Left lung (tissue), 4 donors: ENCODE measurements at regions not wholly inside any gene's neighbourhood (a gene's known extent, or its start where the extent isn't known, plus 50 kb on each side); places are given as distances from the start of the nearest gene placed in this dataset.

Source experiments
- ATAC-seq: fragments of 200-7000 bp; cut with Tn5 transposase; one replicate; pipeline ENCODE4 v1.9.1; 2020; ENCODE audit warnings: moderate library complexity
- DNase-seq, 4 donors: peaks; one replicate each; pipeline ENCODE4 v3.0.0-alpha.2; 2013 to 2020
- H3K27ac ChIP-seq, 2 donors: fragments of 200-600 bp; sonication (generic) in 1 of 2; one replicate each; pipeline versions ENCODE4 v1.5.0 to v1.8.0; 2020 to 2021
- H3K27me3 ChIP-seq, 2 donors: fragments of 200-600 bp; sonication (generic) in 1 of 2; one replicate each; pipeline versions ENCODE4 v1.5.0 to v1.8.0; 2020 to 2021
- H3K36me3 ChIP-seq, 2 donors: fragments of 200-600 bp; sonication (generic) in 1 of 2; one replicate each; pipeline versions ENCODE4 v1.5.0 to v1.8.0; 2020 to 2021
- H3K4me1 ChIP-seq, 2 donors: fragments of 200-600 bp; one replicate each; pipeline ENCODE4 v1.8.0; 2021
- H3K4me3 ChIP-seq, 2 donors: fragments of 200-600 bp; sonication (generic) in 1 of 2; one replicate each; pipeline versions ENCODE4 v1.5.0 to v1.8.0; 2020 to 2021; ENCODE audit warnings: mild to moderate bottlenecking in 1 of 2
- H3K9me3 ChIP-seq, 2 donors: fragments of 200-600 bp; sonication (generic) in 1 of 2; one replicate each; pipeline versions ENCODE4 v1.5.0 to v1.8.0; 2020 to 2021
- intact Hi-C, 2 donors: fragments of 100-400 bp; cut with DNase I; formaldehyde crosslinking; loops; one replicate each; pipeline versions ENCODE4 v1.11.2 to v1.14.2; 2022
- TF ChIP-seq, protein P1 (sequence below), 2 donors: fragments of 200-600 bp; sonication (generic) in 1 of 2; IDR thresholded peaks; one replicate each; pipeline versions ENCODE4 v1.5.0 to v1.8.0; 2021; ENCODE audit warnings: antibody characterized with exemption in 2 of 2
- donor health status: DM: no; HTN: yes; CAD: no.
- donor health status: DM: no; HTN: no; CAD: no.

DNA sequence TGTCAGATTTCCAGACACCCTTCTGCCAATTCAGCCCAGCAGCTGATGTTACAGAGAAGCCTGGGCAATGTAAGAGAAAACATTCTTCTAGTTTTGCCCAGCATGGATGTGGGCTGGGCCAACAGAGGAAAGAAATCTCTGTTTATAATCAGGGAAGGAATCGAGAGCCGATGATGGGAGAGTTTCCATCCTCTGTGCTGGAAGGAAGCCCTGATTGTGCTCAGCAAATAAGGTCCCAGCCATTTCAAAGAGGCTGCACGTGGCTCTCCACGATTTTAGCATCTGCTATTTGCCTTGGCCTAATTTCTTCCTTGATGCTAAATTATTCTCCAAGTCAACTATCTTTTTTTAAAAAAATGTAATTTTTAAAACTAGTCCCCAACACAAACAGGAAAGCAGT is 70.0 kb downstream of the IRX6 start:
- intact Hi-C loops, result no loop called here
- TF ChIP-seq, protein P1, sequence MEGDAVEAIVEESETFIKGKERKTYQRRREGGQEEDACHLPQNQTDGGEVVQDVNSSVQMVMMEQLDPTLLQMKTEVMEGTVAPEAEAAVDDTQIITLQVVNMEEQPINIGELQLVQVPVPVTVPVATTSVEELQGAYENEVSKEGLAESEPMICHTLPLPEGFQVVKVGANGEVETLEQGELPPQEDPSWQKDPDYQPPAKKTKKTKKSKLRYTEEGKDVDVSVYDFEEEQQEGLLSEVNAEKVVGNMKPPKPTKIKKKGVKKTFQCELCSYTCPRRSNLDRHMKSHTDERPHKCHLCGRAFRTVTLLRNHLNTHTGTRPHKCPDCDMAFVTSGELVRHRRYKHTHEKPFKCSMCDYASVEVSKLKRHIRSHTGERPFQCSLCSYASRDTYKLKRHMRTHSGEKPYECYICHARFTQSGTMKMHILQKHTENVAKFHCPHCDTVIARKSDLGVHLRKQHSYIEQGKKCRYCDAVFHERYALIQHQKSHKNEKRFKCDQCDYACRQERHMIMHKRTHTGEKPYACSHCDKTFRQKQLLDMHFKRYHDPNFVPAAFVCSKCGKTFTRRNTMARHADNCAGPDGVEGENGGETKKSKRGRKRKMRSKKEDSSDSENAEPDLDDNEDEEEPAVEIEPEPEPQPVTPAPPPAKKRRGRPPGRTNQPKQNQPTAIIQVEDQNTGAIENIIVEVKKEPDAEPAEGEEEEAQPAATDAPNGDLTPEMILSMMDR (IDR thresholded peaks at IDR 0.05), result no peak
- ATAC-seq, result no peak
- DNase-seq, result no peak
- no peak overlapping the region for H3K4me3 ChIP-seq
- no peaks in the 10 kb centered on the region for H3K27me3 ChIP-seq
- no peaks in the 10 kb centered on the region for H3K9me3 ChIP-seq
- no peak overlapping the region for H3K27ac ChIP-seq
- no peaks in the 10 kb centered on the region for H3K4me1 ChIP-seq
- H3K36me3 ChIP-seq, result no peaks in the 10 kb centered on the region

DNA sequence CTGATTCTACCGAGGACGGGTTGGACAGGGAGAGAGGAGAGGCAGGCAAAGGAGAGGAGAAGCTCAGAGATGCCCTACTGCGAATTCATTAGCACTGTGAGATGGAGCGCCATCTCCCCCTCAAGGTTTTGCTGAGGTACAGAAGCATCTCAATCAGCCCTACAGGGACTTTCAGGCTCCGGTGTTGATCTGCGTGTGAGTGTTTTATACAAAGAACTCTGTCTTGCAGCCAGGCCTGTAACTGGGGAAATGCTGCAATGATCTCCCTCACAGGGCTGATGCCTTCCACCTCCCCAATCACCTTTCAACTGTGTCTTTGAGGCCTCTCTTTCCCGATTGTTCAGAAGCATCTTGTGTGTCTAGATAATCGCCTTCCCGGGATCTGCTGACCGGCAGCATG is 74.8 kb downstream of the IRX6 start:
- intact Hi-C loops, result no loop called here
- no peak for DNase-seq
- Histone ChIP-seq H3K27me3 (no peaks in the 10 kb centered on the region), H3K4me1 (no peaks in the 10 kb centered on the region), H3K4me3 (no peak overlapping the region), H3K9me3 (no peaks in the 10 kb centered on the region), H3K36me3 (no peaks in the 10 kb centered on the region), H3K27ac (no peak overlapping the region)
- ATAC-seq, result no peak
- TF ChIP-seq, protein P1 (IDR thresholded peaks at IDR 0.05), result no peak

DNA sequence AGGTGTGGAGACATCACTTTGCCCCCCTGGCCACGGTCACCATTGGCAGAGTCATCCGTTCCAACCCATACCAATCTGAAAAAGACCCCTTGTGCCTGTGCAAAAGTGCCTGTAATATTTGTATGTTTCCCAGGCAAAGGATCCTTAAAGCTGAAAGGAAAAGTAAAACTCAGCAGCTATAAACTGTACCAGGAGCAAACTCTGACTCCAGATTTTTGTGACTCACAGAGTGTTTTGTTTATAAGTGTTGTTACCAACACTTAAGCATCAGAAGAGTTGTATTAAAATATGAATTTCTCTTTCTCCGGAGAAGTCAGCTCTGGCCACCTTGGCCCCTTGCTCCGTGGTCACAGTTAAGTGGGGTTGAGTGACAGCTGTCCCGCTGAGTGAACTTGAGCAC is 75.9 kb downstream of the IRX6 start:
- Histone ChIP-seq H3K4me3 (no peak overlapping the region), H3K36me3 (no peaks in the 10 kb centered on the region), H3K27me3 (no peaks in the 10 kb centered on the region), H3K9me3 (no peaks in the 10 kb centered on the region), H3K4me1 (no peaks in the 10 kb centered on the region), H3K27ac (no peak overlapping the region)
- DNase-seq (no peak), ATAC-seq (peak; percentile 56)
- TF ChIP-seq, protein P1 (IDR thresholded peaks at IDR 0.05), result no peak
- intact Hi-C loops, result no loop called here

DNA sequence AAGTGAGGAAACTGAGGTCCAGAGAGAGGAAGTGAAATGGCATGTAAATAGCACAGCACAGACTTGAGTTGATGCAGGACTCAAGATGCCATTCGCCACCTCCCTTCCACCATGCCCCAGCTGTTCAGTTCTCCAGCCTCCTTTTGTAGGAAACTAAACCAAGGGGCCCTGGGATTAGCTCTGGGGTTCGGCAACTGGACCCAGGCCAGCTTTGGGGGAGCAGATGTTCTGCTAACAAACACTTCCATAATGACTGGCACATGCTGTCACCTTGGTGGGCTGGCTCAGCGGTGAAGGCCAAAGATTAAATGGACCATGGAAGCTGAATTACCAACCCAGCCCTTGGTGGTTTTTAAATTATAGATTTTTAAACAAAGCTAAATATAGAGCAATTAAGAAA is 77.0 kb downstream of the IRX6 start:
- Histone ChIP-seq H3K4me1 (no peaks in the 10 kb centered on the region), H3K9me3 (no peaks in the 10 kb centered on the region), H3K4me3 (no peak overlapping the region), H3K27ac (no peak overlapping the region), H3K36me3 (no peaks in the 10 kb centered on the region), H3K27me3 (no peaks in the 10 kb centered on the region)
- TF ChIP-seq, protein P1 (IDR thresholded peaks at IDR 0.05), result no peak
- ATAC-seq (no peak), DNase-seq (no peak)
- intact Hi-C loops, result no loop called here

DNA sequence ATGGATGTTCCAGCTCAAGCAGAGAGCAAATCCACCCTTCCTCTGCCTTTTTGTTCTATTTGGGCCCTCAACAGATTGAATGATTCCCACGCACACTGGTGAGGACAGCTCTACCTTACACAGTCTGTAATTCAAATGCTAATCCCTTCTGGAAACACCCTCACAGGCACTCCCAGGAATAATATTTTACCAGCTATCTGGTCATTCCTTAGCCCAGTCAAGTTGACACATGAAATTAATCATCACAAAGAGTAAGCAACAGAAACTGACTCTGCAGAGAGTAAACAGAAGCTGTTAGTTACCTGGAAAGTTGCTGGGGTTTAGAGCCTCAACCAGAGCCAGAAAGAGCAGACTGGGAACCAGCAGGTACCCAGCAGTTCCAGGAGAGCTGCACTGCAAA is 75.5 kb upstream of the MMP2 start:
- no peak for DNase-seq
- H3K9me3 ChIP-seq, result no peaks in the 10 kb centered on the region
- no peak overlapping the region for H3K4me3 ChIP-seq
- no peak overlapping the region for H3K27ac ChIP-seq
- no peaks in the 10 kb centered on the region for H3K27me3 ChIP-seq
- intact Hi-C loops, result no loop called here
- H3K36me3 ChIP-seq, result no peaks in the 10 kb centered on the region
- no peak for ATAC-seq
- H3K4me1 ChIP-seq, result no peaks in the 10 kb centered on the region
- TF ChIP-seq, protein P1 (IDR thresholded peaks at IDR 0.05), result no peak
